Activated naive CD8-positive, alpha-beta T cell treated with anti-CD3 and anti-CD28 coated beads, Interleukin-2, amount 10 ng/mL, durations not matched to agents 7 days and 5 days (primary cell): ENCODE measurements at regions not wholly inside any gene's neighbourhood (a gene's known extent, or its start where the extent isn't known, plus 50 kb on each side); places are given as distances from the start of the nearest gene placed in this dataset.

Experiments
- ATAC-seq: fragments of 150-1000 bp; cut with Tn5 transposase; one replicate; pipeline ENCODE4 v1.10.0; 2021; ENCODE audit warnings: low read depth, moderate library complexity
- POLR2A ChIA-PET: fragments of 350-600 bp; sonication (Branson Sonifier 250); formaldehyde crosslinking; loops from one replicate; lab custom pipeline; 2021; ENCODE audit warnings: antibody characterized with exemption; lab: Charles Lee
- DNase-seq: peaks from one replicate; pipeline ENCODE4 v3.0.0; 2021
- H3K27ac Mint-ChIP-seq: one replicate; pipeline ENCODE4 v1.8.0; 2022; ENCODE audit warnings: mild to moderate bottlenecking, mixed read lengths
- H3K27me3 Mint-ChIP-seq: one replicate; pipeline ENCODE4 v1.8.0; 2022; ENCODE audit warnings: mild to moderate bottlenecking, moderate library complexity, mixed read lengths
- H3K36me3 Mint-ChIP-seq: one replicate; pipeline ENCODE4 v1.8.0; 2021; ENCODE audit warnings: mild to moderate bottlenecking, mixed read lengths
- H3K4me1 Mint-ChIP-seq: one replicate; pipeline ENCODE4 v1.8.0; 2021; ENCODE audit warnings: mixed read lengths
- H3K4me3 Mint-ChIP-seq: one replicate; pipeline ENCODE4 v1.8.0; 2022; ENCODE audit warnings: mild to moderate bottlenecking, moderate library complexity, mixed read lengths
- H3K9me3 Mint-ChIP-seq: one replicate; pipeline ENCODE4 v1.8.0; 2021; ENCODE audit warnings: mixed read lengths

GRCh38 chr21:18602711-18603110, 199.1 kb upstream of the TMPRSS15 start:
- H3K9me3 Mint-ChIP-seq: no peaks in the 10 kb centered on the region
- DNase-seq (no peak), ATAC-seq (no peak)
- H3K27me3 Mint-ChIP-seq: no peaks in the 10 kb centered on the region
- no peaks in the 10 kb centered on the region for H3K4me1 Mint-ChIP-seq
- POLR2A ChIA-PET: no interaction called here
- H3K27ac Mint-ChIP-seq: no peak overlapping the region
- H3K36me3 Mint-ChIP-seq: no peaks in the 10 kb centered on the region
- H3K4me3 Mint-ChIP-seq: no peak overlapping the region

GRCh38 chr21:18603261-18603660, 199.7 kb upstream of the TMPRSS15 start:
- H3K9me3 Mint-ChIP-seq: no peaks in the 10 kb centered on the region
- H3K36me3 Mint-ChIP-seq: no peaks in the 10 kb centered on the region
- POLR2A ChIA-PET: no interaction called here
- no peak for DNase-seq
- H3K4me1 Mint-ChIP-seq: no peaks in the 10 kb centered on the region
- no peaks in the 10 kb centered on the region for H3K27me3 Mint-ChIP-seq
- no peak overlapping the region for H3K4me3 Mint-ChIP-seq
- H3K27ac Mint-ChIP-seq: no peak overlapping the region
- no peak for ATAC-seq

GRCh38 chr21:18603980-18604379, 200.4 kb upstream of the TMPRSS15 start:
- Mint-ChIP-seq H3K4me1 (no peaks in the 10 kb centered on the region), H3K27ac (no peak overlapping the region), H3K36me3 (no peaks in the 10 kb centered on the region), H3K4me3 (no peak overlapping the region), H3K27me3 (no peaks in the 10 kb centered on the region), H3K9me3 (no peaks in the 10 kb centered on the region)
- DNase-seq (no peak), ATAC-seq (no peak)
- POLR2A ChIA-PET: no interaction called here

- no peaks in the 10 kb centered on the region for H3K4me1 Mint-ChIP-seq
- DNase-seq: no peak
- H3K4me3 Mint-ChIP-seq: no peak overlapping the region
- ATAC-seq: no peak
- POLR2A ChIA-PET: no interaction called here
- no peak overlapping the region for H3K27ac Mint-ChIP-seq
- no peaks in the 10 kb centered on the region for H3K9me3 Mint-ChIP-seq
- H3K36me3 Mint-ChIP-seq: no peaks in the 10 kb centered on the region
- no peaks in the 10 kb centered on the region for H3K27me3 Mint-ChIP-seq
Measured at GRCh38 chr21:18608226-18608625, 204.6 kb upstream of the TMPRSS15 start.

- Mint-ChIP-seq H3K4me3 (no peak overlapping the region), H3K27ac (no peak overlapping the region), H3K9me3 (no peaks in the 10 kb centered on the region), H3K4me1 (no peaks in the 10 kb centered on the region), H3K27me3 (no peaks in the 10 kb centered on the region), H3K36me3 (no peaks in the 10 kb centered on the region)
- ATAC-seq: no peak
- DNase-seq: no peak
- POLR2A ChIA-PET: no interaction called here
Measured at GRCh38 chr21:18614303-18614702, 210.7 kb upstream of the TMPRSS15 start.

GRCh38 chr21:18617291-18617690, 213.7 kb upstream of the TMPRSS15 start:
- H3K9me3 Mint-ChIP-seq: no peaks in the 10 kb centered on the region
- no peaks in the 10 kb centered on the region for H3K27me3 Mint-ChIP-seq
- no peak overlapping the region for H3K27ac Mint-ChIP-seq
- DNase-seq: no peak
- no peak for ATAC-seq
- H3K4me3 Mint-ChIP-seq: no peak overlapping the region
- POLR2A ChIA-PET: no interaction called here
- H3K36me3 Mint-ChIP-seq: no peaks in the 10 kb centered on the region
- H3K4me1 Mint-ChIP-seq: no peaks in the 10 kb centered on the region

GRCh38 chr21:18620436-18620835, 216.9 kb upstream of the TMPRSS15 start:
- POLR2A ChIA-PET: no interaction called here
- no peaks in the 10 kb centered on the region for H3K36me3 Mint-ChIP-seq
- no peak for DNase-seq

GRCh38 chr21:18622383-18622782, 218.8 kb upstream of the TMPRSS15 start:
- Mint-ChIP-seq H3K4me1 (no peaks in the 10 kb centered on the region), H3K9me3 (no peaks in the 10 kb centered on the region), H3K4me3 (no peak overlapping the region), H3K27ac (no peak overlapping the region), H3K36me3 (no peaks in the 10 kb centered on the region), H3K27me3 (no peaks in the 10 kb centered on the region)
- POLR2A ChIA-PET: no interaction called here
- no peak for DNase-seq
- no peak for ATAC-seq

More at GRCh38 chr21:18620436-18620835, 216.9 kb upstream of the TMPRSS15 start:
- Mint-ChIP-seq H3K27ac (no peak overlapping the region), H3K4me1 (no peaks in the 10 kb centered on the region), H3K4me3 (no peak overlapping the region), H3K27me3 (no peaks in the 10 kb centered on the region), H3K9me3 (no peaks in the 10 kb centered on the region)
- ATAC-seq: no peak

GRCh38 chr21:18630446-18630845, 226.9 kb upstream of the TMPRSS15 start:
- no peaks in the 10 kb centered on the region for H3K4me1 Mint-ChIP-seq
- no peaks in the 10 kb centered on the region for H3K27me3 Mint-ChIP-seq
- no peak overlapping the region for H3K4me3 Mint-ChIP-seq
- POLR2A ChIA-PET: no interaction called here
- DNase-seq (no peak), ATAC-seq (no peak)
- no peak overlapping the region for H3K27ac Mint-ChIP-seq
- no peaks in the 10 kb centered on the region for H3K36me3 Mint-ChIP-seq
- H3K9me3 Mint-ChIP-seq: peaks cover 3% of the 10 kb centered on the region

- Mint-ChIP-seq H3K27ac (no peak overlapping the region), H3K9me3 (peaks cover 5% of the 10 kb centered on the region), H3K4me1 (no peaks in the 10 kb centered on the region), H3K4me3 (no peak overlapping the region), H3K36me3 (no peaks in the 10 kb centered on the region), H3K27me3 (no peaks in the 10 kb centered on the region)
- DNase-seq (no peak), ATAC-seq (no peak)
- POLR2A ChIA-PET: no interaction called here
Measured at GRCh38 chr21:18636897-18637296, 233.3 kb upstream of the TMPRSS15 start.

- ATAC-seq (no peak), DNase-seq (no peak)
- H3K9me3 Mint-ChIP-seq: no peaks in the 10 kb centered on the region
- H3K4me1 Mint-ChIP-seq: no peaks in the 10 kb centered on the region
- no peak overlapping the region for H3K4me3 Mint-ChIP-seq
- POLR2A ChIA-PET: no interaction called here
- no peak overlapping the region for H3K27ac Mint-ChIP-seq
- H3K36me3 Mint-ChIP-seq: no peaks in the 10 kb centered on the region
- no peaks in the 10 kb centered on the region for H3K27me3 Mint-ChIP-seq
Measured at GRCh38 chr21:18646116-18646515, 242.5 kb upstream of the TMPRSS15 start.

GRCh38 chr21:18655931-18656330, 252.3 kb upstream of the TMPRSS15 start:
- no peak for ATAC-seq
- Mint-ChIP-seq H3K27ac (no peak overlapping the region), H3K36me3 (no peaks in the 10 kb centered on the region), H3K27me3 (no peaks in the 10 kb centered on the region), H3K4me3 (no peak overlapping the region), H3K4me1 (no peaks in the 10 kb centered on the region), H3K9me3 (peaks cover 5% of the 10 kb centered on the region)
- POLR2A ChIA-PET: no interaction called here
- no peak for DNase-seq

- no peak for DNase-seq
- no peaks in the 10 kb centered on the region for H3K27me3 Mint-ChIP-seq
- peaks cover under 1% of the 10 kb centered on the region for H3K9me3 Mint-ChIP-seq
- POLR2A ChIA-PET: no interaction called here
- ATAC-seq: no peak
- H3K4me3 Mint-ChIP-seq: no peak overlapping the region
- no peaks in the 10 kb centered on the region for H3K36me3 Mint-ChIP-seq
- H3K27ac Mint-ChIP-seq: no peak overlapping the region
- no peaks in the 10 kb centered on the region for H3K4me1 Mint-ChIP-seq
Measured at GRCh38 chr21:18661842-18662241, 258.3 kb upstream of the TMPRSS15 start.

GRCh38 chr21:18663663-18664062, 260.1 kb upstream of the TMPRSS15 start:
- DNase-seq (no peak), ATAC-seq (no peak)
- H3K36me3 Mint-ChIP-seq: no peaks in the 10 kb centered on the region
- peaks cover 4% of the 10 kb centered on the region for H3K9me3 Mint-ChIP-seq
- no peaks in the 10 kb centered on the region for H3K27me3 Mint-ChIP-seq
- H3K4me3 Mint-ChIP-seq: no peak overlapping the region
- no peak overlapping the region for H3K27ac Mint-ChIP-seq
- no peaks in the 10 kb centered on the region for H3K4me1 Mint-ChIP-seq
- POLR2A ChIA-PET: no interaction called here

GRCh38 chr21:18666725-18667124, 263.1 kb upstream of the TMPRSS15 start:
- Mint-ChIP-seq H3K27me3 (no peaks in the 10 kb centered on the region), H3K36me3 (no peaks in the 10 kb centered on the region), H3K9me3 (peaks cover 11% of the 10 kb centered on the region), H3K4me1 (no peaks in the 10 kb centered on the region), H3K4me3 (no peak overlapping the region), H3K27ac (no peak overlapping the region)
- DNase-seq (no peak), ATAC-seq (no peak)
- POLR2A ChIA-PET: no interaction called here
